ENCODE measurements at regions not wholly inside any gene's neighbourhood (a gene's known extent, or its start where the extent isn't known, plus 50 kb on each side); places are given as distances from the start of the nearest gene placed in this dataset.

DNA sequence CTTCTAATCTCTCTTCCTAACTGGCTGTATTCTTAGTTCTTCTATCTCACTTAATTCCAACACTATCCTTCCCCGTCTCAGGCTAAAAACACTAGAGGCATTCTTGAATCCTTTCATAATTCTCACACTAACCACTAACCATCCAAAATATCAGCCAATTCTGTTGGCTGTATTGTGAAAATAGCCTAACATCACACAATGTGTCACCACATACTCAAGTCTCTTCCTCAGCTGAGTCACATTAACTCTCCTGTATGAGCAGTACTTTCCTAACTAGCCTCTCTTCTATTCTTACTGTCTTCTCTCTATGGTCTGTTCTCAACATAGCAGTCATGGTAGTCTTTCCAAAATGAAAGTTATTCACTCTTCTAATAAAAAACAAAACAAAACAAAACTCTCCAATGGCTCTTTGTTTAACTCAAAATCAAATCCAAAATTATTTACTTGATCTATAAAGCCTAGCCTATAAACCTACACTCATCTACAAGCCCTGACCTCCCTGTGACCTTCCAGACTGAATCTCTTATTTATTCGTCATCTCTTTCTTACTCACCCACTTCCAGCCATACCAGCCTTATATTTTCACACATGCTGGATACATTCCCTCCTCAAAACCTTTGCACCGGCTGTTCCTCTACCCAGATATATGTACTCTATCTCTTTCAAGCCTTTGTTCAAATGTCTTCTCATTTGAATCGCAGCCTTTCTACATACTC is 445.9 kb downstream of the TLL1 start:
- no peaks in the 10 kb centered on the region for H3K79me2 ChIP-seq
- TF ChIP-seq, protein P1, sequence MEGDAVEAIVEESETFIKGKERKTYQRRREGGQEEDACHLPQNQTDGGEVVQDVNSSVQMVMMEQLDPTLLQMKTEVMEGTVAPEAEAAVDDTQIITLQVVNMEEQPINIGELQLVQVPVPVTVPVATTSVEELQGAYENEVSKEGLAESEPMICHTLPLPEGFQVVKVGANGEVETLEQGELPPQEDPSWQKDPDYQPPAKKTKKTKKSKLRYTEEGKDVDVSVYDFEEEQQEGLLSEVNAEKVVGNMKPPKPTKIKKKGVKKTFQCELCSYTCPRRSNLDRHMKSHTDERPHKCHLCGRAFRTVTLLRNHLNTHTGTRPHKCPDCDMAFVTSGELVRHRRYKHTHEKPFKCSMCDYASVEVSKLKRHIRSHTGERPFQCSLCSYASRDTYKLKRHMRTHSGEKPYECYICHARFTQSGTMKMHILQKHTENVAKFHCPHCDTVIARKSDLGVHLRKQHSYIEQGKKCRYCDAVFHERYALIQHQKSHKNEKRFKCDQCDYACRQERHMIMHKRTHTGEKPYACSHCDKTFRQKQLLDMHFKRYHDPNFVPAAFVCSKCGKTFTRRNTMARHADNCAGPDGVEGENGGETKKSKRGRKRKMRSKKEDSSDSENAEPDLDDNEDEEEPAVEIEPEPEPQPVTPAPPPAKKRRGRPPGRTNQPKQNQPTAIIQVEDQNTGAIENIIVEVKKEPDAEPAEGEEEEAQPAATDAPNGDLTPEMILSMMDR (IDR thresholded peaks at IDR 0.05): no peak
- H3K9ac ChIP-seq: no peak overlapping the region
- H3K36me3 ChIP-seq (ENCODE audit: control insufficient read depth, insufficient read depth, low read length): no peaks in the 10 kb centered on the region
- no peaks in the 10 kb centered on the region for H3K9me3 ChIP-seq (ENCODE audit: control insufficient read depth, low read length)
- no peaks in the 10 kb centered on the region for H3K4me1 ChIP-seq
- no peaks in the 10 kb centered on the region for H3K27me3 ChIP-seq (ENCODE audit: control insufficient read depth, insufficient read depth, low read length)
- H2AFZ ChIP-seq: no peak overlapping the region
- H3K4me3 ChIP-seq (ENCODE audit: low read depth, low read length): no peak overlapping the region
- H3K27ac ChIP-seq: no peak overlapping the region
- no peak overlapping the region for H3K4me2 ChIP-seq (ENCODE audit: low read length)

DNA sequence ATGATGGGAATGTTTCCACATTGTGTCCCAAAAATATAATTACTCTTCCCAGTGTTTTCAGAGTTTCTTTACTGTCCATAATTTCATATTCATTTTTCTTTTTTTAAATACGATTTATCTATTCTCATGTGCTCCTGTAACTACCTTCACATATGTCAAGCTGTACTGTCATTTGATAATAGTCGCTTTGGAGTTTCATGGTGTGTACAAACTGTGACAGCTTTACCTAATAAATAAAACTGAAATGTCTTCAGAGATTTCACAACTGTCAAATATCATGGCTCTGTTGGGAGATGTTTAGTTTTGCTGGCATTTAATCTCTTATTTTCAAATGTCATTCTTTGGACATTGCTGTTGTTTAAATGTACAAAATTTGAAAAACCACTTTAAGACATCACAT is 450.2 kb downstream of the TLL1 start:
- no peaks in the 10 kb centered on the region for H3K79me2 ChIP-seq
- H3K4me3 ChIP-seq (ENCODE audit: low read depth, low read length): no peak overlapping the region
- TF ChIP-seq, protein P1 (IDR thresholded peaks at IDR 0.05): no peak
- H3K4me2 ChIP-seq (ENCODE audit: low read length): no peak overlapping the region
- no peak overlapping the region for H3K9ac ChIP-seq
- H3K27ac ChIP-seq: no peak overlapping the region
- H3K4me1 ChIP-seq: no peaks in the 10 kb centered on the region
- no peaks in the 10 kb centered on the region for H3K36me3 ChIP-seq (ENCODE audit: control insufficient read depth, insufficient read depth, low read length)
- H3K27me3 ChIP-seq (ENCODE audit: control insufficient read depth, insufficient read depth, low read length): no peaks in the 10 kb centered on the region
- H3K9me3 ChIP-seq (ENCODE audit: control insufficient read depth, low read length): no peaks in the 10 kb centered on the region
- H2AFZ ChIP-seq: no peak overlapping the region

- Histone ChIP-seq H3K9me3 (ENCODE audit: control insufficient read depth, low read length) (no peaks in the 10 kb centered on the region), H3K4me3 (ENCODE audit: low read depth, low read length) (no peak overlapping the region), H3K27me3 (ENCODE audit: control insufficient read depth, insufficient read depth, low read length) (no peaks in the 10 kb centered on the region), H3K36me3 (ENCODE audit: control insufficient read depth, insufficient read depth, low read length) (no peaks in the 10 kb centered on the region), H3K27ac (no peak overlapping the region), H3K9ac (no peak overlapping the region), H3K4me1 (no peaks in the 10 kb centered on the region), H2AFZ (no peak overlapping the region), H3K79me2 (no peaks in the 10 kb centered on the region), H3K4me2 (ENCODE audit: low read length) (no peak overlapping the region)
- TF ChIP-seq, protein P1 (IDR thresholded peaks at IDR 0.05): no peak
Observed at GRCh38 chr4:166324321-166324720, 451.3 kb downstream of the TLL1 start.

DNA sequence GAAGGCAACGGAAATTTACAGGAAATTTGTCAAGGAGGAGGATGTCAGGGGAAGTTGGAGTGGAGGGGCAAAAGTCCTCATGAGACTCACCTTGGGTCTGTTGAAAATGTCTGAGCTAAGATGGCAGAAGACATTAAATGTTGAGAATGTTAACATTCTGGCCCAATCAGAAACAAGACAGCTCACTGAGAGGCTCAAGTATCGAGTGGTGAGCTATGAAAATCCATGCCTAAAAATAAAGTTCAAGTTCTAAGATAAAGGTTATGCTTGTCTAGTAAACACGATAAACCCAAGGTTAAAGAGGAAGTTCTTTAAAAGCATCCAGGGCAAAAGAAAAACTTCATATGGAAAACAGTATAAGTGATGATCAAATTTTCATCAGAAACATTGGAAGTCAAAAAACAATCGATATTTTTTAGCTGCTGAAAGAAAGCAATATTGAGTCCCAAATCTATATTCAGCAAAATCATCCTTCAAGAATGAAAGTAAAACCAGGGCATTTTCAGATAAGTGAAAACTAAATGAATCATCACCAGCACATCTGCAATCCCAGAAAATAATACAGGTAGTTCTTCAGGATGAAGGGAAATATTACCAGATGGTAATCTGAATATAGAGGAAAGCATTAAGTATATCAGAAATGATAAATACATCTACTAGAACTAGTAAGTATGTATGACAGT is 462.4 kb downstream of the TLL1 start:
- no peaks in the 10 kb centered on the region for H3K9me3 ChIP-seq (ENCODE audit: control insufficient read depth, low read length)
- H3K27me3 ChIP-seq (ENCODE audit: control insufficient read depth, insufficient read depth, low read length): no peaks in the 10 kb centered on the region
- TF ChIP-seq, protein P1 (IDR thresholded peaks at IDR 0.05): no peak
- H2AFZ ChIP-seq: no peak overlapping the region
- no peak overlapping the region for H3K27ac ChIP-seq
- no peaks in the 10 kb centered on the region for H3K36me3 ChIP-seq (ENCODE audit: control insufficient read depth, insufficient read depth, low read length)
- no peak overlapping the region for H3K4me3 ChIP-seq (ENCODE audit: low read depth, low read length)
- no peak overlapping the region for H3K9ac ChIP-seq
- no peaks in the 10 kb centered on the region for H3K4me1 ChIP-seq
- no peak overlapping the region for H3K4me2 ChIP-seq (ENCODE audit: low read length)
- no peaks in the 10 kb centered on the region for H3K79me2 ChIP-seq

Data from parathyroid adenoma (tissue), 2 donors.